ENCODE measurements at regions not wholly inside any gene's neighbourhood (a gene's known extent, or its start where the extent isn't known, plus 50 kb on each side); places are given as distances from the start of the nearest gene placed in this dataset.
A peak's percentile ranks its signal among the peaks of the same experiment; 100 is the strongest.
"Not testable (repeated sequence)": the region's sequence is repeated elsewhere in the genome, so short reads cannot be mapped to it uniquely, and the experiment has no call there.

DNA sequence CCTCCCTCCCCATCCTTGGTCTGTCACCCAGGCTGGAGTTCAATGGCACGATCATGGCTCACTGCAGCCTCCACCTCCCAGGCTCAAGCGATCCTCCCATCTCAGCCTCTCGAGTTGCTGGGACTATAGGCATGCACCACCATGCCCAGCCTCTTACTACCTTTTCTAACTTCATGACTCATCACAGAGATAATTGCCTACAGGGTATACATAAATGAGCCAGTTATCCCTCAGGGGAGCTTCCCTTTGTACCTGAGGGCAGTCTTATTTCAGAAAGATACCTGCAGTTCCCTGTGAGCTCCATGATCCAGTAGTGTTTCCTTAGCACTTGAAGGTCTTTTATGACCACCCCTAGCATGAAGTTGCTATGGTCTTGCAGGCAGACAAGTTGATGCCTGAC, 94.2 kb upstream of the DNAJC1 start:
- no peaks in the 10 kb centered on the region for H3K36me3 ChIP-seq
- H3K27me3 ChIP-seq: no peaks in the 10 kb centered on the region
- H3K4me1 ChIP-seq: no peaks in the 10 kb centered on the region
- H3K27ac ChIP-seq: no peak overlapping the region
- no peak for DNase-seq (ENCODE audit: low spot score in 2 of 2)
- no peak for TF ChIP-seq POLR2AphosphoS5 (IDR thresholded peaks at IDR 0.05)
- TF ChIP-seq, protein P1, sequence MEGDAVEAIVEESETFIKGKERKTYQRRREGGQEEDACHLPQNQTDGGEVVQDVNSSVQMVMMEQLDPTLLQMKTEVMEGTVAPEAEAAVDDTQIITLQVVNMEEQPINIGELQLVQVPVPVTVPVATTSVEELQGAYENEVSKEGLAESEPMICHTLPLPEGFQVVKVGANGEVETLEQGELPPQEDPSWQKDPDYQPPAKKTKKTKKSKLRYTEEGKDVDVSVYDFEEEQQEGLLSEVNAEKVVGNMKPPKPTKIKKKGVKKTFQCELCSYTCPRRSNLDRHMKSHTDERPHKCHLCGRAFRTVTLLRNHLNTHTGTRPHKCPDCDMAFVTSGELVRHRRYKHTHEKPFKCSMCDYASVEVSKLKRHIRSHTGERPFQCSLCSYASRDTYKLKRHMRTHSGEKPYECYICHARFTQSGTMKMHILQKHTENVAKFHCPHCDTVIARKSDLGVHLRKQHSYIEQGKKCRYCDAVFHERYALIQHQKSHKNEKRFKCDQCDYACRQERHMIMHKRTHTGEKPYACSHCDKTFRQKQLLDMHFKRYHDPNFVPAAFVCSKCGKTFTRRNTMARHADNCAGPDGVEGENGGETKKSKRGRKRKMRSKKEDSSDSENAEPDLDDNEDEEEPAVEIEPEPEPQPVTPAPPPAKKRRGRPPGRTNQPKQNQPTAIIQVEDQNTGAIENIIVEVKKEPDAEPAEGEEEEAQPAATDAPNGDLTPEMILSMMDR (IDR thresholded peaks at IDR 0.05): no peak
- no peak overlapping the region for H3K4me3 ChIP-seq
- no peaks in the 10 kb centered on the region for H3K9me3 ChIP-seq
- 92% methylated on average over 3 of the region's 3 CpGs for WGBS

GRCh38 chr10:22091260-22091659, 87.7 kb upstream of the DNAJC1 start:
- H3K9me3 ChIP-seq; H3K27me3 ChIP-seq; DNase-seq (ENCODE audit: low spot score in 2 of 2); H3K27ac ChIP-seq; H3K36me3 ChIP-seq; H3K4me3 ChIP-seq: not testable (repeated sequence)
- 97% methylated on average over 1 of the region's 1 CpG for WGBS
- peaks cover 14% of the 10 kb centered on the region for H3K4me1 ChIP-seq

DNA sequence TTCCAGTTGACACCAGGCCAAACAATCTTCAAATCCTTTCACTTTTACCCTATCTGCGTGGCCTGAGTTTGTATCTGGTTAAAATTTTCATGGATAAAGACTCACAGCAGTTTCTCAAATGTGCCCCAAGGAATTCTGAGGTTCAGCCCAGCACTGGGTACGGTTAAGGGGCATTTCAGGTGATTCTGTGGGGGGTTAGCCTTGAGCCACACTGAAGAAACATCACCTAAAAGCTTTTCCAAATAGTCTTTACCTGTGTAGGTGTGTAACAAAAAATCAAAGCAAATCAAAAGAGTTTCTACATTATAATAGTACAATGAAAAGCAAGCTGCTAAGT, 83.8 kb upstream of the DNAJC1 start:
- WGBS: 29% methylated on average over 2 of the region's 2 CpGs
- H3K36me3 ChIP-seq: no peaks in the 10 kb centered on the region
- peaks cover 18% of the 10 kb centered on the region for H3K4me1 ChIP-seq
- peak overlapping the region; percentile 46 for H3K27ac ChIP-seq
- no peaks in the 10 kb centered on the region for H3K27me3 ChIP-seq
- H3K4me3 ChIP-seq: no peak overlapping the region
- no peaks in the 10 kb centered on the region for H3K9me3 ChIP-seq
- TF ChIP-seq POLR2AphosphoS5 (IDR thresholded peaks at IDR 0.05) (no peak), EP300 (IDR thresholded peaks at IDR 0.05) (no peak), POLR2A (IDR thresholded peaks at IDR 0.05) (no peak)
- TF ChIP-seq, protein P1 (IDR thresholded peaks at IDR 0.05): no peak
- no peak for DNase-seq (ENCODE audit: low spot score in 2 of 2)

DNA sequence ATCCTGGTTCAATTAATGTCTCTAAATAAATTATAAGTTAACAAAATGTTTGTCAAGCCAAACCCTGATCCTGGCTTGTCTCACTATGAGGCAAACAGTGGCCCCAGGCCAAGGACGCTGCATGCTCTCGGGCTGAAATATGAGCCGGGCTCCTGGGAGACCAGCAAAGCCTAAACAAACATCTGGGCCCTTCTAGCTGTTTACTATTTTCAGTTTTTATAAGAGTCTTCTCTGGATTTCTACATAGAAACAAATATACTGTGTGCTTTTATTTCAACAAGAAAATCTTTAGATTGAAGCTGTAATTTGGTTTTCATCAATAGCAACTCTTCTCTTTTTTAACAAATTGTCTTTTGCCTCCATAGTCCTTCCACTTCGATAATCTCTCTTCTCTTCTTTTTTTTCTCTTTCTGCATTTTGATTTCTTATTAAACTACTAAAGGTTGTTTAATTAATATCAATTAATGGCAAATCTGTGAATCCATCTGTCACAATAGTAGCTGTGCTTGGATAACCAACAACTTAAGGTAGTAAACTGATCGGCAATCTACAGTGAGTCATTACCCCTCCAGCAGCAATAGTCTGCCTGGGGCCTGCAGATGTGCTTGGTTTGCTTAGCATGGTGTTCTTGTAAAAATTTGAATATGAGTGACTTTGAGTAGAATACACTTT, 83.3 kb upstream of the DNAJC1 start:
- DNase-seq (ENCODE audit: low spot score in 2 of 2): peak; percentile 80 to 89
- 16% methylated on average over 5 of the region's 5 CpGs for WGBS
- peaks cover 18% of the 10 kb centered on the region for H3K4me1 ChIP-seq
- no peak overlapping the region for H3K4me3 ChIP-seq
- TF ChIP-seq, protein P1 (IDR thresholded peaks at IDR 0.05): no peak
- TF ChIP-seq POLR2AphosphoS5 (IDR thresholded peaks at IDR 0.05) (no peak), EP300 (IDR thresholded peaks at IDR 0.05) (no peak), POLR2A (IDR thresholded peaks at IDR 0.05) (no peak)
- no peaks in the 10 kb centered on the region for H3K36me3 ChIP-seq
- peak overlapping the region; percentile 46 for H3K27ac ChIP-seq
- H3K27me3 ChIP-seq: no peaks in the 10 kb centered on the region
- H3K9me3 ChIP-seq: no peaks in the 10 kb centered on the region

GRCh38 chr10:22079921-22080320, 76.4 kb upstream of the DNAJC1 start:
- peaks cover 13% of the 10 kb centered on the region for H3K27me3 ChIP-seq
- not testable (repeated sequence) for H3K4me1 ChIP-seq; DNase-seq (ENCODE audit: low spot score in 2 of 2); H3K36me3 ChIP-seq; H3K27ac ChIP-seq; H3K9me3 ChIP-seq; H3K4me3 ChIP-seq
- WGBS: 40% methylated on average over 5 of the region's 5 CpGs

- Histone ChIP-seq H3K36me3 (no peaks in the 10 kb centered on the region), H3K4me1 (no peaks in the 10 kb centered on the region), H3K9me3 (peaks cover 24% of the 10 kb centered on the region), H3K27ac (no peak overlapping the region), H3K4me3 (no peak overlapping the region), H3K27me3 (no peaks in the 10 kb centered on the region)
- TF ChIP-seq POLR2A (IDR thresholded peaks at IDR 0.05) (no peak), POLR2AphosphoS5 (IDR thresholded peaks at IDR 0.05) (no peak), EP300 (IDR thresholded peaks at IDR 0.05) (no peak)
- TF ChIP-seq, protein P1 (IDR thresholded peaks at IDR 0.05): no peak
- DNase-seq (ENCODE audit: low spot score in 2 of 2): no peak
- WGBS: 100% methylated on average over 1 of the region's 1 CpG
Observed at GRCh38 chr10:22071332-22071731, 67.8 kb upstream of the DNAJC1 start.
